AG04450 (cell line): ENCODE measurements at regions not wholly inside any gene's neighbourhood (a gene's known extent, or its start where the extent isn't known, plus 50 kb on each side); places are given as distances from the start of the nearest gene placed in this dataset.

Experiments used
- CTCF ChIA-PET: fragments of 300-600, 350-600 bp; formaldehyde crosslinking; extraction: SDS; loops from one replicate; lab custom pipeline; 2022; ENCODE audit warnings: antibody characterized with exemption, inconsistent platforms; lab: Charles Lee
- POLR2A ChIA-PET: fragments of 350-600 bp; formaldehyde crosslinking; extraction: SDS; loops from one replicate; lab custom pipeline; 2021; ENCODE audit warnings: antibody characterized with exemption, inconsistent platforms; lab: Yijun Ruan, JAX
- DNase-seq: peaks from one replicate; pipeline ENCODE4 v3.0.0-alpha.2; 2011; ENCODE audit warnings: low read depth, low spot score
- H3K27ac ChIP-seq: one replicate; pipeline ENCODE4 v1.5.1; 2012; ENCODE audit warnings: low read depth, low read length, control low read depth
- H3K27me3 ChIP-seq: one replicate; pipeline ENCODE4 v1.6.0; 2012; ENCODE audit warnings: low read length; ENCODE audit not compliant: control insufficient read depth, insufficient read depth
- H3K4me3 ChIP-seq: 2 replicates; pipeline ENCODE4 v1.5.1; 2011; ENCODE audit warnings: mild to moderate bottlenecking, low read depth, low read length, control low read depth
- H3K9me3 ChIP-seq: 2 replicates; pipeline ENCODE4 v1.5.1; 2012; ENCODE audit warnings: low read length; ENCODE audit not compliant: control insufficient read depth, insufficient read depth
- CTCF ChIP-seq: IDR thresholded peaks from 2 replicates; pipeline ENCODE4 v1.5.1; 2011; ENCODE audit warnings: low read depth, low read length, control low read depth, inconsistent platforms

- Histone ChIP-seq H3K27ac (no peak overlapping the region), H3K4me3 (no peak overlapping the region), H3K27me3 (peaks cover 4% of the 10 kb centered on the region), H3K9me3 (no peaks in the 10 kb centered on the region)
- ChIA-PET CTCF (no interaction called here), POLR2A (no interaction called here)
- no peak for TF ChIP-seq CTCF
- no peak for DNase-seq
Observed at GRCh38 chr2:171235262-171235881, 74.7 kb upstream of the TLK1 start.

GRCh38 chr2:171230176-171230575 is 69.5 kb upstream of the TLK1 start:
- Histone ChIP-seq H3K9me3 (no peaks in the 10 kb centered on the region), H3K4me3 (no peak overlapping the region), H3K27ac (no peak overlapping the region), H3K27me3 (no peaks in the 10 kb centered on the region)
- ChIA-PET POLR2A (no interaction called here), CTCF (no interaction called here)
- DNase-seq, result no peak
- TF ChIP-seq CTCF, result no peak

- ChIA-PET POLR2A (interaction anchor here (0.5 kb wide), 1 partner anchor 34 kb away, joined by 7 read pairs; no protein-coding TSS in a partner anchor), CTCF (no interaction called here)
- Histone ChIP-seq H3K27ac (no peak overlapping the region), H3K4me3 (no peak overlapping the region), H3K27me3 (no peaks in the 10 kb centered on the region), H3K9me3 (no peaks in the 10 kb centered on the region)
- no peak for TF ChIP-seq CTCF
- no peak for DNase-seq
Observed at GRCh38 chr2:171228826-171229225, 68.1 kb upstream of the TLK1 start.

GRCh38 chr2:171227066-171227782 is 66.5 kb upstream of the TLK1 start:
- no peak for TF ChIP-seq CTCF
- H3K4me3 ChIP-seq, result no peak overlapping the region
- no peak overlapping the region for H3K27ac ChIP-seq
- DNase-seq, result no peak
- CTCF ChIA-PET, result interaction anchor here (0.7 to 1.0 kb wide), 2 partner anchors 23 to 95 kb away, joined by 3 to 4 read pairs; no protein-coding TSS in a partner anchor
- POLR2A ChIA-PET, result no interaction called here
- no peaks in the 10 kb centered on the region for H3K9me3 ChIP-seq
- no peaks in the 10 kb centered on the region for H3K27me3 ChIP-seq

- no peak for TF ChIP-seq CTCF
- H3K27ac ChIP-seq, result no peak overlapping the region
- ChIA-PET POLR2A (no interaction called here), CTCF (interaction anchor here (1.0 kb wide), 1 partner anchor 94 kb away, joined by 3 read pairs; no protein-coding TSS in a partner anchor)
- no peak overlapping the region for H3K4me3 ChIP-seq
- H3K9me3 ChIP-seq, result no peaks in the 10 kb centered on the region
- H3K27me3 ChIP-seq, result no peaks in the 10 kb centered on the region
- DNase-seq, result no peak
Observed at GRCh38 chr2:171226461-171226860, 65.8 kb upstream of the TLK1 start.
